Transverse colon (tissue), 4 donors: ENCODE measurements at regions not wholly inside any gene's neighbourhood (a gene's known extent, or its start where the extent isn't known, plus 50 kb on each side); places are given as distances from the start of the nearest gene placed in this dataset.

Experiments
- DNase-seq: peaks from one replicate; pipeline ENCODE4 v3.0.0-alpha.2; 2019
- H3K27ac ChIP-seq, 4 donors: fragments of 200-600 bp; sonication (generic); 2 replicates each; pipeline ENCODE4 v1.5.1; 2016 to 2018; ENCODE audit warnings: inconsistent platforms in 4 of 4
- H3K27me3 ChIP-seq: fragments of 200-600 bp; sonication (generic); 2 replicates; pipeline ENCODE4 v1.5.1; 2017; ENCODE audit warnings: inconsistent platforms
- H3K36me3 ChIP-seq, 4 donors: fragments of 200-600 bp; sonication (generic); 2 replicates each; pipeline ENCODE4 v1.5.1; 2017 to 2019; ENCODE audit warnings: inconsistent platforms in 4 of 4
- H3K4me1 ChIP-seq, 4 donors: fragments of 200-600 bp; sonication (generic); 2 replicates each; pipeline ENCODE4 v1.5.1; 2017 to 2020; ENCODE audit warnings: inconsistent platforms in 4 of 4
- H3K4me3 ChIP-seq, 4 donors: fragments of 200-600 bp; sonication (generic); 1 replicate in 1 of 4; 2 replicates in 3 of 4; pipeline versions ENCODE4 v1.5.1 to v1.6.1; 2017 to 2019; ENCODE audit warnings: inconsistent platforms in 4 of 4
- H3K9me3 ChIP-seq, 2 donors: fragments of 200-600 bp; sonication (generic); 2 replicates each; pipeline ENCODE4 v1.5.1; 2017 to 2019; ENCODE audit warnings: inconsistent platforms in 2 of 2
- CTCF ChIP-seq, 5 experiments: fragments of 200-600 bp in 3 of 5; fragments of 450-650 bp in 2 of 5; sonication (generic) in 3 of 5; IDR thresholded peaks; 1 replicate in 2 of 5; 2 replicates in 3 of 5; pipeline ENCODE4 v1.5.1; 2016 to 2017; ENCODE audit warnings: antibody characterized with exemption in 5 of 5, inconsistent platforms in 3 of 5, mild to moderate bottlenecking in 2 of 5, moderate library complexity in 1 of 5
- EP300 ChIP-seq: sonication (generic); formaldehyde crosslinking; IDR thresholded peaks from one replicate; pipeline ENCODE4 v1.6.1; 2017; ENCODE audit warnings: antibody characterized with exemption, low read depth
- POLR2A ChIP-seq: fragments of 450-650 bp; IDR thresholded peaks from one replicate; pipeline ENCODE4 v1.6.1; 2016; ENCODE audit warnings: antibody characterized with exemption, mild to moderate bottlenecking, moderate library complexity
- POLR2AphosphoS5 ChIP-seq, 3 donors: sonication (generic); formaldehyde crosslinking; IDR thresholded peaks; one replicate each; pipeline ENCODE4 v1.6.1; 2016; ENCODE audit warnings: antibody characterized with exemption in 3 of 3
- WGBS, 2 donors: methylation state at CpG; one replicate each; pipeline ENCODE4 v1.1.5; 2018; ENCODE audit warnings: low coverage in 1 of 2; 5-methylcytosine and 5-hydroxymethylcytosine counted together
- in situ Hi-C, 4 donors: fragments of 200-750 bp; cut with MboI; loops; one replicate each; pipeline versions ENCODE4 v1.15.0 to v1.15.1; 2017; ENCODE audit warnings: low sequenced_read_pairs in 3 of 4, low pct_ligation_motif_present in 1 of 4, low pct_unique_long_range_greater_than_20kb in 1 of 4
- intact Hi-C: fragments of 100-400 bp; cut with DNase I; formaldehyde crosslinking; loops from one replicate; pipeline ENCODE4 v1.15.1; 2023; ENCODE audit warnings: low total_unique reads

DNA sequence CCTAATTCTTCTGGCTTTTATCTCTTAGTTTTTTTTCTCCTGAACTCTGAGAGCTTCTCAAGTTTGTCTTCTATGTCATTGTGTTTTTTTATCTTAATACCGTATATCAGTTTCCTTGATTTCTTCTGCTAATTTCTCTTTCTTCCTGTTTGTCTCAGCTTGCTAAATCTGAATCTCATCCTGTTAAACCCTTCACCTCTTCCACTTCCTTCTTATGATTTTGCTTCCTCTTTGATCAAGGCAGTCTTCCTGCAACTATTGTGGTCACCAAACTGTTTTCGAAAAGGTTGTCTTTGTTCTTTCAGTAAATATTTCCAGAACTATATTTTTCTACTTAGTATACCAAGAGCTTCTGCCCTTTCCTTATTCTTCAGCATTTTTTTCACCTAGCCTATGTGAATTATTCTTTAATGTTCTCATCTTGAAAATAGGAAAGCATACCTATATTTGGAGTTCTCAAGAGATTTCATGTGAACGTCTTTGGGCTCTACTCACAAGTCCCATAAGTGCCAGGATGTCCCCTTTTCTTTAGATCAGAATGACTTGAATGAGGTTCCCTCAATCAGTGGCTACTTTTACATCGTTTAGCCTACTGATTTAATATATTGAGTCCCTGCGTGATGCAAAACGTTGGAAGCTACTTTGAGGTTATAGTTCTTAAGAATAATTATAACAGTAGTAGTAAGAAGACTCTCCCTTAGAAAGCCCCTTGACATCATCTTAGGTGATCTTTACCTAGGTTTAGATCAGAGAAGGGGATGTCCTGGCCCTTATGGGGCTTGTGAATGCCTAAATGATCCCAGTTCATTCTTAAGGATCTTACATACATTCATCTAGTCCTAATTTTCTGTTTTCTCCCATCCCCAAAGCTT is 415.4 kb upstream of the AUTS2 start:
- intact Hi-C loops: no loop called here
- no peak for TF ChIP-seq CTCF (IDR thresholded peaks at IDR 0.05)
- no peaks in the 10 kb centered on the region for H3K27me3 ChIP-seq

GRCh38 chr7:69184339-69184738 is 413.9 kb upstream of the AUTS2 start:
- no peaks in the 10 kb centered on the region for H3K9me3 ChIP-seq
- intact Hi-C loops: no loop called here
- no peaks in the 10 kb centered on the region for H3K36me3 ChIP-seq
- H3K27me3 ChIP-seq: no peaks in the 10 kb centered on the region
- in situ Hi-C loops: no loop called here
- DNase-seq: no peak
- no peak overlapping the region for H3K27ac ChIP-seq
- no peak overlapping the region for H3K4me3 ChIP-seq
- H3K4me1 ChIP-seq: no peaks in the 10 kb centered on the region
- WGBS, 2 donors: 39 to 41% methylated on average over 5 of the region's 5 CpGs
- TF ChIP-seq POLR2A (no peak), POLR2AphosphoS5 (IDR thresholded peaks at IDR 0.05) (no peak), EP300 (no peak)

More for the DNA sequence above, 415.4 kb upstream of the AUTS2 start:
- H3K36me3 ChIP-seq: no peaks in the 10 kb centered on the region
- H3K4me1 ChIP-seq: peaks cover 0 to 4% (median 0%) of the 10 kb centered on the region in 4 donors
- DNase-seq: no peak
- in situ Hi-C loops: no loop called here
- no peak overlapping the region for H3K27ac ChIP-seq
- H3K4me3 ChIP-seq: no peak overlapping the region
- H3K9me3 ChIP-seq: no peaks in the 10 kb centered on the region
- WGBS, 2 donors: 73 to 80% methylated on average over 2 to 6 of the region's 6 CpGs

DNA sequence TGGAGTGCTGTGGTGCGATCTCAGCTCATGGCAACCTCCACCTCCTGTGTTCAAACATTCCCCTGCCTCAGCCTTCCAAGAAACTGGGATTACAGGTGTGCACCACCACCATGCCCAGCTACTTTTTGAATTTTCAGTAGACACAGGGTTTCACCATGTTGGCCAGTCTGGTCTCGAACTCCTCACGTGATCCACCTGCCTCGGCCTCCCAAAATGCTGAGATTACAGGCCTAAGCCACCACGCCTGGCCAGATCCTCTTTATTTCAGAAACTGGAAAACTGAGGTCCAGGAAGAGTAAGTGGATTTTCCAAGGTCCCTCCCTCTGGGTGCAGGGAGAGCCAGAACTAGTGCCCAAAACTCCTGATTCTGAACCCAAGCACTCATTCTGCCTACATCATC is 413.1 kb upstream of the AUTS2 start:
- no peaks in the 10 kb centered on the region for H3K4me1 ChIP-seq
- no peaks in the 10 kb centered on the region for H3K27me3 ChIP-seq
- WGBS, 2 donors: 90% methylated on average over 5 of the region's 5 CpGs; no CpG with 5 or more reads in 1 of the 2 donors
- no peaks in the 10 kb centered on the region for H3K36me3 ChIP-seq
- intact Hi-C loops (no loop called here), in situ Hi-C loops (no loop called here)
- no peak overlapping the region for H3K4me3 ChIP-seq
- H3K27ac ChIP-seq: no peak overlapping the region
- no peaks in the 10 kb centered on the region for H3K9me3 ChIP-seq
- DNase-seq: no peak
- TF ChIP-seq EP300: no peak

- Histone ChIP-seq H3K4me1 (no peaks in the 10 kb centered on the region), H3K36me3 (no peaks in the 10 kb centered on the region), H3K27me3 (no peaks in the 10 kb centered on the region), H3K9me3 (no peaks in the 10 kb centered on the region), H3K27ac (no peak overlapping the region), H3K4me3 (no peak overlapping the region)
- in situ Hi-C loops: no loop called here
- TF ChIP-seq POLR2A: no peak
- TF ChIP-seq EP300: no peak
- TF ChIP-seq POLR2AphosphoS5 (IDR thresholded peaks at IDR 0.05): no peak
- no peak for TF ChIP-seq CTCF (IDR thresholded peaks at IDR 0.05)
- intact Hi-C loops: no loop called here
- WGBS, 2 donors: 94 to 97% methylated on average over 5 of the region's 5 CpGs
- DNase-seq: no peak
These were observed 411.3 kb upstream of the AUTS2 start for GRCh38 chr7:69186974-69187373.

DNA sequence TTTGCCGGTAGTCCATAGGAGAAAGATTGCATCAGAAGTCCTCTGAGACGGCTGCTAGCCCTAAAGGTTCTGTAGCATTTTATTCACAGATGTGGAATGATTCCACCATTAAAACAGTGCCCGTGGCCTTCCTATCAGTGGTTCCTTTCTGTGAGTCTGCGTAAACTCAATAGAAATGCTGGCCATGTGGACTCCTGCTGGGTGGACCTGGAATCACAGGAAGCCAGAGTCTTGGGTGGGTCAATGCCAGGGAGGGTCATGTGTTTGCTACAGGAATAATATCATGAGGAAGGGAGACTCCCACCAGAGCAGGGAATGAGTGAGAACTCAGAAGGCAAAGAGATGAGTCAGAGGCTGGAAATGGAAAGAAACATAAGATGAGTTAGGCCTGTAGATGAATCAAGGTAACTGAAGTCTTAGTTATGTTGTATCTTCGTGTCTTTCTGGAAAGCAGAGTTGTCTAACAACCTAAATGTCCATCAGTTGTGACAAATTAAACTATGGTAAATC is 410.4 kb upstream of the AUTS2 start:
- no peaks in the 10 kb centered on the region for H3K27me3 ChIP-seq
- H3K4me3 ChIP-seq: no peak overlapping the region
- no peak for DNase-seq
- TF ChIP-seq POLR2AphosphoS5 (IDR thresholded peaks at IDR 0.05): no peak
- no peak for TF ChIP-seq POLR2A
- no peak for TF ChIP-seq CTCF (IDR thresholded peaks at IDR 0.05)
- TF ChIP-seq EP300: no peak
- in situ Hi-C loops (no loop called here), intact Hi-C loops (no loop called here)
- WGBS, 2 donors: 85 to 98% methylated on average over 4 to 5 of the region's 5 CpGs
- no peak overlapping the region for H3K27ac ChIP-seq
- H3K4me1 ChIP-seq: no peaks in the 10 kb centered on the region
- H3K36me3 ChIP-seq: no peaks in the 10 kb centered on the region
- H3K9me3 ChIP-seq: no peaks in the 10 kb centered on the region
